Right lobe of liver (tissue), 6 donors: ENCODE measurements at regions not wholly inside any gene's neighbourhood (a gene's known extent, or its start where the extent isn't known, plus 50 kb on each side); places are given as distances from the start of the nearest gene placed in this dataset.

Experiments used
- ATAC-seq, 4 donors: fragments of 200-7000 bp; cut with Tn5 transposase; one replicate each; pipeline ENCODE4 v1.9.1; 2020; ENCODE audit warnings: mild to moderate bottlenecking in 4 of 4, moderate library complexity in 4 of 4
- DNase-seq, 3 donors: peaks; one replicate each; pipeline ENCODE4 v3.0.0-alpha.2; 2020
- H3K27ac ChIP-seq, 3 donors: fragments of 200-600 bp; one replicate each; pipeline ENCODE4 v1.8.0; 2022
- H3K27me3 ChIP-seq, 2 donors: fragments of 200-600 bp; one replicate each; pipeline ENCODE4 v1.8.0; 2022
- H3K36me3 ChIP-seq, 4 donors: fragments of 200-600 bp; sonication (generic) in 1 of 4; one replicate each; pipeline versions ENCODE4 v1.5.1 to v1.8.0; 2017 to 2022; ENCODE audit warnings: control low read depth in 1 of 4
- H3K4me1 ChIP-seq, 4 donors: fragments of 200-600 bp; sonication (generic) in 1 of 4; one replicate each; pipeline versions ENCODE4 v1.5.1 to v1.8.0; 2017 to 2022; ENCODE audit warnings: control low read depth in 1 of 4
- H3K4me3 ChIP-seq, 3 donors: fragments of 200-600 bp; one replicate each; pipeline ENCODE4 v1.8.0; 2022
- H3K9me3 ChIP-seq, 4 donors: fragments of 200-600 bp; sonication (generic) in 1 of 4; one replicate each; pipeline versions ENCODE4 v1.5.1 to v1.8.0; 2017 to 2022; ENCODE audit warnings: control low read depth in 1 of 4
- POLR2A ChIP-seq: fragments of 450-650 bp; IDR thresholded peaks from one replicate; pipeline ENCODE4 v1.6.1; 2017; ENCODE audit warnings: antibody characterized with exemption, mild to moderate bottlenecking
- WGBS: methylation state at CpG from one replicate; pipeline ENCODE4 v1.1.6; 2018; ENCODE audit warnings: low coverage, low lambda C conversion rate; ENCODE audit not compliant: insufficient coverage; ENCODE audit errors: missing lambda C conversion rate; 5-methylcytosine and 5-hydroxymethylcytosine counted together
- intact Hi-C, 2 donors: fragments of 100-400 bp; cut with DNase I; formaldehyde crosslinking; loops; one replicate each; pipeline versions ENCODE4 v1.11.2 to v1.14.1; 2022
- TF ChIP-seq, protein P1 (sequence below), 4 donors: fragments of 200-600 bp in 3 of 4; fragments of 450-650 bp in 1 of 4; IDR thresholded peaks; one replicate each; pipeline versions ENCODE4 v1.5.1 to v1.8.0; 2016 to 2022; ENCODE audit warnings: antibody characterized with exemption in 4 of 4, mild to moderate bottlenecking in 2 of 4
- donor health status: DM: no; HTN: yes; CAD: no.
- donor health status: DM: no; HTN: no; CAD: no.
- donor health status: DM: no; HTN: no; CAD: no.
- donor health status: DM: no; HTN: yes; CAD: no.
- donor health status: DM: no; HTN: yes; CAD: no.

DNA sequence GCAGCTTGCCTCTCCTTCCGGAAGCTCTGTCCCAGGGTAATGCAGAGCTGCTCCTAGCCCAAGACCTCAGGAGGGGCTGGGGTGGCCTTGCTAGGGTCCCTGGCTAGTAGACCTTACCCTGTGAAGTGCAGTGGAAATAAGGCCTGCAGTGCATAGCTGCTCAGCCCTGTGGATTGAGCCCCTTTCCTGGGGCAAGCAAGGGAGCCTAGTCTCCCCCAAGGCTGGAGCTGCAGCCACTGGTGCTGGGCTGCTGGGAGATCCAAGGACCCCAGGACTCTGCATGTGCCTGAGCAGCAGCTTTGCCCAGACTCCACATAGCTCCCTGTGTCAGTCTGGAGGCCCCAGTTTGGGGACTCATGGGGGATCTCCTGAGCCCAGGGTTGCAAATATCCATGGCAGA, 57.9 kb downstream of the FANCF start:
- peak in 1 of 3 donors; percentile 21 for DNase-seq
- peak in 1 of 4 donors; percentile 21 for ATAC-seq
- H3K4me1 ChIP-seq: no peaks in the 10 kb centered on the region

DNA sequence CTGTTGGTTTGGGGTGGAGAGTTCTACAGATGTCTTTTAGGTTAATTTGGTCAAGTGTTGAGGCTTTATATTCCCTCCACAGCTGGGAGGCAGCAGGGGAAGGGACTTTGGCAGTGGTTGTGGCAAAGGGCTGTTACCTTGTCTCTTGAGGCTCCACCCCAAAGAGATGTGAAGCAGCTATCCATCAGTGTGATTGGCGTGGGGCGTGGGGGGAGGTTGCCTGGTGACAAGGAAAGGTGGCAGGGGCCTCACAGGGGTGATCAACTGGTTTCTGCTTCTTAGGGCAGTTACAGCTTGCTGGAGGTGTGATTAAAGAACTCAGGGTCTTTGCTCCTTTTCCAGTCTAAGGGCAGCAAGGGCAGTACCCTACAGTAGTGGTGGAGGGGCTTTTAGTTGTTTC, 59.3 kb downstream of the FANCF start:
- H3K36me3 ChIP-seq: no peaks in the 10 kb centered on the region
- no CpG with 5 or more reads among the region's 2 CpGs for WGBS
- TF ChIP-seq, protein P1, sequence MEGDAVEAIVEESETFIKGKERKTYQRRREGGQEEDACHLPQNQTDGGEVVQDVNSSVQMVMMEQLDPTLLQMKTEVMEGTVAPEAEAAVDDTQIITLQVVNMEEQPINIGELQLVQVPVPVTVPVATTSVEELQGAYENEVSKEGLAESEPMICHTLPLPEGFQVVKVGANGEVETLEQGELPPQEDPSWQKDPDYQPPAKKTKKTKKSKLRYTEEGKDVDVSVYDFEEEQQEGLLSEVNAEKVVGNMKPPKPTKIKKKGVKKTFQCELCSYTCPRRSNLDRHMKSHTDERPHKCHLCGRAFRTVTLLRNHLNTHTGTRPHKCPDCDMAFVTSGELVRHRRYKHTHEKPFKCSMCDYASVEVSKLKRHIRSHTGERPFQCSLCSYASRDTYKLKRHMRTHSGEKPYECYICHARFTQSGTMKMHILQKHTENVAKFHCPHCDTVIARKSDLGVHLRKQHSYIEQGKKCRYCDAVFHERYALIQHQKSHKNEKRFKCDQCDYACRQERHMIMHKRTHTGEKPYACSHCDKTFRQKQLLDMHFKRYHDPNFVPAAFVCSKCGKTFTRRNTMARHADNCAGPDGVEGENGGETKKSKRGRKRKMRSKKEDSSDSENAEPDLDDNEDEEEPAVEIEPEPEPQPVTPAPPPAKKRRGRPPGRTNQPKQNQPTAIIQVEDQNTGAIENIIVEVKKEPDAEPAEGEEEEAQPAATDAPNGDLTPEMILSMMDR (IDR thresholded peaks at IDR 0.05): no peak
- TF ChIP-seq POLR2A: no peak

More for the DNA sequence above, 57.9 kb downstream of the FANCF start:
- intact Hi-C loops: no loop called here
- no peak overlapping the region for H3K27ac ChIP-seq
- H3K4me3 ChIP-seq: no peak overlapping the region
- H3K36me3 ChIP-seq: no peaks in the 10 kb centered on the region
- no peaks in the 10 kb centered on the region for H3K27me3 ChIP-seq
- no peak for TF ChIP-seq POLR2A
- TF ChIP-seq, protein P1 (IDR thresholded peaks at IDR 0.05): no peak
- no peaks in the 10 kb centered on the region for H3K9me3 ChIP-seq
- WGBS: no CpG with 5 or more reads among the region's 1 CpG

DNA sequence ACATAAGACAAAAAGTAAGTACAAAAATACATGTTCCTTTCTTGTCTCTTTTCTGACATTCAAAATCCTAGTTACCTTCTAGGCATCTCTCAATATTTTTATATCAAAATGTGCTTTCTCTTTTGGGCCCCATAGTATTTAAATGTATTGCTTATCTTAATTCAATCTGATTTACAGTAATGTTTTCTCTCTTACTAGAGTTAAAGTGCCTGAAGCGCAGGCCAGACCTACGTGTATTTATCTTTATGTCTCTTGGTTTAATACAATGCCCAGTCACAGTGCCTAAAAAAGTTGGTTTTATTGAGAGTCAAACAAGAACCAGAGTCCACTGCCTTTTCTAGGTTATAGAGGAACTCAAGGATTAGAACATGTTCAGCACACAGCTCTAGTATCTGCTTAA, 64.3 kb downstream of the FANCF start:
- Histone ChIP-seq H3K27ac (no peak overlapping the region), H3K27me3 (no peaks in the 10 kb centered on the region), H3K4me3 (no peak overlapping the region), H3K4me1 (no peaks in the 10 kb centered on the region), H3K36me3 (no peaks in the 10 kb centered on the region), H3K9me3 (no peaks in the 10 kb centered on the region)
- intact Hi-C loops: no loop called here
- TF ChIP-seq, protein P1 (IDR thresholded peaks at IDR 0.05): no peak
- TF ChIP-seq POLR2A: no peak
- DNase-seq (no peak), ATAC-seq (no peak)
- 80% methylated on average over 2 of the region's 2 CpGs for WGBS

More for the DNA sequence above, 59.3 kb downstream of the FANCF start:
- H3K4me1 ChIP-seq: no peaks in the 10 kb centered on the region
- no peak overlapping the region for H3K27ac ChIP-seq
- H3K27me3 ChIP-seq: no peaks in the 10 kb centered on the region
- no peak for ATAC-seq
- intact Hi-C loops: no loop called here
- no peaks in the 10 kb centered on the region for H3K9me3 ChIP-seq
- DNase-seq: no peak
- no peak overlapping the region for H3K4me3 ChIP-seq

DNA sequence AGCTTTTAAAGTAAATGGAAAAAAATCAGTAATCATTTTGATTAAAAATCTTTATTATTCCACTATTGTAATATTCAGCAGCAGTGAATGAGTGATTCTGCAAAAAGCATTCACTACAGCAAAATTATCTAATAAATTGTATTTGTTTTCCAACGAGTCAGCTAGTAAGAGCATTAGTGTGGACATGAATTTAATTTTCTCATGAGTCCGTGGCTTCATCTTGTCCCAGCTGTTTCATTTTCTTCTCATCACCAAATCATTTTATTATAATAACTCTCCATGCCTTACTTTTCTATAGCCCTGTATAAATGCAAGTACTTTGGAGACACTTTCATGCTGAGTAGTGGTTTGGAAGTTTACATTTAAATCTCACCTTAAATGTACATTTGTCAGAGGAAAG, 66.2 kb downstream of the FANCF start:
- no peaks in the 10 kb centered on the region for H3K4me1 ChIP-seq
- WGBS: 55% methylated on average over 2 of the region's 2 CpGs
- ATAC-seq (no peak), DNase-seq (no peak)
- TF ChIP-seq, protein P1 (IDR thresholded peaks at IDR 0.05): no peak
- TF ChIP-seq POLR2A: no peak
- no peak overlapping the region for H3K4me3 ChIP-seq
- intact Hi-C loops: no loop called here
- no peak overlapping the region for H3K27ac ChIP-seq
- no peaks in the 10 kb centered on the region for H3K27me3 ChIP-seq
- no peaks in the 10 kb centered on the region for H3K9me3 ChIP-seq
- H3K36me3 ChIP-seq: no peaks in the 10 kb centered on the region

DNA sequence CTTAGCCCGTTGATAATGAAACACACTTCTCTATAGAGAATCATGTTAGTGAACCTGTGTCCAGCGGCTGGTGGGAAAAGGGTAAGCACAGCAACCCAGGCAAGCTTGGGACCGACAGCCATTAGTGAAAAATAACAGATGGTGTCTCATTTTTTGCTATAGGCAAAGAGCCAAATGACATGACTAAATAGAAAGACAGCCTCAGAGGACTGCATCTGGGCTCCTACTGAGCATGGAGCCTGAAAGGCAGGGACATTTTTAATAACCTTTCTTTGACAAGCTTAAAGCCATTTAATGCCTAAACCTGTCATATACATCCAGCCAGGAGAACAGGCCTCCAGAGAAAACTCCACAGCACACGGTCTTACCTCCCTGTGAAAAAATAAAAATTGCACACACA, 67.0 kb downstream of the FANCF start:
- Histone ChIP-seq H3K27me3 (no peaks in the 10 kb centered on the region), H3K4me1 (no peaks in the 10 kb centered on the region), H3K27ac (no peak overlapping the region), H3K36me3 (no peaks in the 10 kb centered on the region), H3K4me3 (no peak overlapping the region), H3K9me3 (no peaks in the 10 kb centered on the region)
- TF ChIP-seq, protein P1 (IDR thresholded peaks at IDR 0.05): no peak
- TF ChIP-seq POLR2A: no peak
- WGBS: 52% methylated on average over 4 of the region's 4 CpGs
- ATAC-seq (no peak), DNase-seq (no peak)
- intact Hi-C loops: no loop called here
